ENCODE measurements at regions not wholly inside any gene's neighbourhood (a gene's known extent, or its start where the extent isn't known, plus 50 kb on each side); places are given as distances from the start of the nearest gene placed in this dataset.

DNA sequence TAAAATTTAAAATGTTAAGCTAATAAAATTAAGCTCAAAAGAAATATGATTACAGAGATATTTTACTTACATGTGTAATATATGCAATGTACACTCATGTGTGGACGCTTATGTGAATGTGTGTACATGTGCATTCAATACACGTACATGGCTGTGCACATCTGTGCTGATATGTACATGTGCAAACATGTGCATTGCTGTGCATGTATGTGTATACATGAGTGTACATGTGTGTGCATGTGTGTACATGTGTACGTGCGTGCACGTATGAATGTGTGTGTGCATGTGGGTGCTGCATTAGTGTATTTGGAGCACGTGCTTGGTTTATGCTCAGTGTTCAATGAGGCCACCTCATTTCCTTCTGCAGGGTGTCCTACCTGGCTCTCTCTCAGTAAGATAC lies 88.2 kb upstream of the TMEM18 start:
- TF ChIP-seq, protein P1, sequence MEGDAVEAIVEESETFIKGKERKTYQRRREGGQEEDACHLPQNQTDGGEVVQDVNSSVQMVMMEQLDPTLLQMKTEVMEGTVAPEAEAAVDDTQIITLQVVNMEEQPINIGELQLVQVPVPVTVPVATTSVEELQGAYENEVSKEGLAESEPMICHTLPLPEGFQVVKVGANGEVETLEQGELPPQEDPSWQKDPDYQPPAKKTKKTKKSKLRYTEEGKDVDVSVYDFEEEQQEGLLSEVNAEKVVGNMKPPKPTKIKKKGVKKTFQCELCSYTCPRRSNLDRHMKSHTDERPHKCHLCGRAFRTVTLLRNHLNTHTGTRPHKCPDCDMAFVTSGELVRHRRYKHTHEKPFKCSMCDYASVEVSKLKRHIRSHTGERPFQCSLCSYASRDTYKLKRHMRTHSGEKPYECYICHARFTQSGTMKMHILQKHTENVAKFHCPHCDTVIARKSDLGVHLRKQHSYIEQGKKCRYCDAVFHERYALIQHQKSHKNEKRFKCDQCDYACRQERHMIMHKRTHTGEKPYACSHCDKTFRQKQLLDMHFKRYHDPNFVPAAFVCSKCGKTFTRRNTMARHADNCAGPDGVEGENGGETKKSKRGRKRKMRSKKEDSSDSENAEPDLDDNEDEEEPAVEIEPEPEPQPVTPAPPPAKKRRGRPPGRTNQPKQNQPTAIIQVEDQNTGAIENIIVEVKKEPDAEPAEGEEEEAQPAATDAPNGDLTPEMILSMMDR (IDR thresholded peaks at IDR 0.05), result no peak
- TF ChIP-seq EZH2 (IDR thresholded peaks at IDR 0.05; ENCODE audit: borderline replicate concordance, insufficient read depth, low read depth, low read length, poor library complexity, severe bottlenecking), result no peak
